ENCODE measurements at regions not wholly inside any gene's neighbourhood (a gene's known extent, or its start where the extent isn't known, plus 50 kb on each side); places are given as distances from the start of the nearest gene placed in this dataset.
"Not testable (repeated sequence)": the region's sequence is repeated elsewhere in the genome, so short reads cannot be mapped to it uniquely, and the experiment has no call there.

- DNase-seq: peak; percentile 14
These were observed 67.0 kb downstream of the CHRNA1 start for GRCh38 chr2:174697255-174697654.

- no peak for DNase-seq
These were observed 69.4 kb downstream of the CHRNA1 start for GRCh38 chr2:174694920-174695319.

- no peak for DNase-seq
These were observed 69.9 kb downstream of the CHRNA1 start for GRCh38 chr2:174694196-174694878.

- DNase-seq: no peak
These were observed 70.9 kb downstream of the CHRNA1 start for GRCh38 chr2:174693344-174693743.

- DNase-seq: no peak
These were observed 71.9 kb downstream of the CHRNA1 start for GRCh38 chr2:174692256-174692919.

DNA sequence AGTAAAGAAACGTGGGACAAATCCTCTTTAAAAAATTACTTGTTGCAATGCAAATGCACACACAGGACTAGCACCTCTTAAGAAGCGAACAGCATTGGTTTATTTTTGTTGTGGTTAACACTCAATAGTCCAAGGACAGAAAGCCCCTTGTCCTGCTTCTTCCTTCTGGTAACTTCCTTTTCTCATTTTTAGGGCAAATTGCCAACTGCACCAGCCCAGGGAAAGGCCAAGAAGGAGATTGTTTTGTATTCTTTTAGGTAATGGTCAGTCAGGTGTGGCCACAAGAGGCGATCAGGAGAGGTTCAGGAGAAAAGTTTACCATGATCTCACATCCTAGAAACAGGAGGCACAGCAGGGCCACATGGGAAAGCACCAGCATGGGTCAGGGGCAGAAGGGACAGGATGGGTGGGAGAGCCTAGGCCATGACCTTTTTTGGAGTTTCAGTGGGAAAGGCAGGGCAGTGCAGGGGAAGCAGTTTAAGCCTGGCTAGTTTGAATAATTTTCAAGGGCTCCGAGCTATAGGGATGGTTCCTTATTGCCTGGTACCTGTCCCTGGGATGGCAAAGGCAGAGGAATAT is 73.0 kb downstream of the CHRNA1 start:
- DNase-seq: no peak

DNA sequence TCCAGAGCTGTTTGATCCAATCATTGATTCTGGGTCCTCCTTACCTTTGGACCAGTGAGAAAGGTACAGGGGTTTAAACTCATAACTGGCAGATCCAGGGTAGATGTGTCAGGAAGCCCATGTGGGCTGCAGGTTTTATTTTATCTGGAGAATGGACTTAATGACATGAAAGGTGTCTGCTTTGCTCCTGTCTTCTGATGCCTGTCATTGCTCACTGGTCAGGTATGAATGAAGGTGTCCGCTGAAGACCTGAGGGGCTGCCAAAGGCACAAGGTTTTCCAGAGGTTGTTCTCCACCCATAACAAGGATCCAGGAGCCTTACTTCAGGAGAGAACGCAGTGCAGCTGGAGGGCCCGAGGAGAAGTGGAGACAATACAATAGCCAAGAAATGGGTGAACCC is 74.2 kb downstream of the CHRNA1 start:
- DNase-seq: no peak

GRCh38 chr2:174688079-174688478 is 76.2 kb downstream of the CHRNA1 start:
- DNase-seq: no peak

GRCh38 chr2:174686430-174686829 is 77.8 kb downstream of the CHRNA1 start:
- DNase-seq: no peak

DNA sequence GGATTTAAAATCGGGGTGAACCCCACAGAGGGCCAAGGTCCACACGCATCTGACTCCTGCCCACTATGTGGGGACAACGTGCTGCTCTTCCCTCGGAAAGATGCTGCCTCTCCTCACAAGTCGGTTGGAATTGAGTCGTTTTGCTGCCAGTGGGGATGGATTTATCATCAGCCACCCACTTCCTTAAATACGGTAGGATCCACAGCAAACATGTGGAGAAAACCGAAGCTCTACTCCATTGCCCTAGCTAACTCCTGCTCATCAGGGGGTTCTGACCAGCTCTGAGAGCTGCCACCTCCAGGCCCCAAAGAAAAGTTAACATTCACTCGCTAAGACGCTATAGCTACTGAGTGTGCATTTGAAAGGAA is 80.9 kb downstream of the CHRNA1 start:
- no peak for DNase-seq

DNA sequence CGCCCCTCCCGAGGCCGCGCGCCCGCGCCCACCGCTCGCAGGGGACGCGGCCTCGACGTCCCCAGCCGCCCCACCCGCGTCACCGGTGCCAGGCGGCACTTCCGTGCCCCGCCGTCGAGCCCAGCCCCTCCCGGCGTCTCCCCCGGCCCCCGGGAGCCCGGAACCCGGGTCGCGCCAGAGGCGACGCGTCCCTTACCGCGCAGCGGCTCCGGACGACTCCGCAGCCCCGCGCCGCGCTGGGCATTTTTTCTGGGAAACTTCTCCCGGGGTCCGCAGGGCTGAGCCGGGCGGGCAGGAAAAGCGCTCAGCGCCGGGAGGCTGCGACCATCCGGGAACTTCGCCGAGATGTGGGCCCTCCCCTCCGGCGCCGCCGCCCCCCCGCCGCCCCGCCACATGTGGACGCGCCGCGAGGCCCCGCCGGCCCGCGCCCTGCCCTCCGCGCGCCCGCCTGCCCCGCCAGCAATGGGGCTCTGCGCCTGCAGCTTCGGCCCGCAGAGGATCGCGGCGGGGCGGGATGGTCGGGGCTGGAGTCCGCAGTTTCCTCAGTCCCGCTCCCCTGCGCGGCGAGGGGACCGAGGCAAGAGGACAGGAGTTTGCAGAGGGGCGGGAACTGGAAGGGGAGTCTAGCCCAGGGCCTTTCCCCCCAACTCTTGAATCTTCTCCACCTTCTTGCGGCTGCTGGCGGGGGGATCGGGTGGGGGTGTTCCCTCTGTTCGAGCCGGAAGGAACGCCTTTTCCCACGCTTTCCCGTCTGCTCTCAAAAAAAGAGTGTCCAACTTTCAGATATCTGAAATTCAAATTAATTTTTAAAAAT is 81.5 kb downstream of the CHRNA1 start:
- no peak for DNase-seq

GRCh38 chr2:174682007-174682577 is 82.2 kb downstream of the CHRNA1 start:
- DNase-seq: no peak

- no peak for DNase-seq
These were observed 82.9 kb downstream of the CHRNA1 start for GRCh38 chr2:174681099-174682006.

GRCh38 chr2:174680221-174680620 is 82.6 kb upstream of the WIPF1 start:
- no peak for DNase-seq

- DNase-seq: no peak
These were observed 80.8 kb upstream of the WIPF1 start for GRCh38 chr2:174678395-174678794.

- no peak for DNase-seq
These were observed 78.0 kb upstream of the WIPF1 start for GRCh38 chr2:174675615-174676014.

DNA sequence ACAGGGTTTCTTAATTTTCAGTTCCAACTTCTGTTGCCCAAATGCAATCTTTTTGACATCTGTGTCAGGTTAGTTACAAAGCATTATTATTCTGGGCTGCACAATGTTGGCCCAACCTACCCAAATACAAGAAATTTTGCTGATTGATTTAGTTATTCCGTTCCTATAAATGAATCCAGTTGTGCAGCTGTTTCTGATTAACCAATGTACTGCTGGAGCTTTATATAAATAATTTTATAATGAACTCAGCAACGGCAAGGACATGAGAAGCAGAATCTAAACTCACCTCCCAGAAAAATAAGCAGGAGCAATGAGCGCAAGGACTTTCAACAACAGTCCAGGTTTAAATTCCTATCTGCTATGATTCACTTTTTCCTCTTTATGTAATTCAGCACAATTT is 76.3 kb upstream of the WIPF1 start:
- no peak for DNase-seq

- no peak for DNase-seq
These were observed 75.8 kb upstream of the WIPF1 start for GRCh38 chr2:174673440-174673839.

- DNase-seq: not testable (repeated sequence)
These were observed 73.9 kb upstream of the WIPF1 start for GRCh38 chr2:174671532-174671931.

DNA sequence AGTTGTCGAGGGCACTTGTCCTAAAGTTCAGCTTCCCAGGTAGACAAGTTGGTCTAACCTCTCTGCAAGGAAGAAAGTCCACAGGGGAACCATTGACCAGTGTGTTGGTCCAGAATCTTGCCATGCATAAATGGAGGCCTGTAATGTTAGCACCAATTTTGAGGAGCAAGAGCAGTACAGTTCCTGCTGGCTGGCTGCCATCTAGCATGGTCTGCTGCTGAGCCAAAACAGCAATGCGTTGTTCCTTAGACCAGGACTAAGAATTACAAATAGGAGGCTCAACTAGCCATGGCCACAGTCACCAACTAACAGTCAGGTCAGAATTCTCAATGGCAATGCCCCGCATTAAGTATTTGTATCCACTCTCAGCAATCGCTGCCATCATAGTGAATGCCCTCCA is 72.8 kb upstream of the WIPF1 start:
- no peak for DNase-seq

DNA sequence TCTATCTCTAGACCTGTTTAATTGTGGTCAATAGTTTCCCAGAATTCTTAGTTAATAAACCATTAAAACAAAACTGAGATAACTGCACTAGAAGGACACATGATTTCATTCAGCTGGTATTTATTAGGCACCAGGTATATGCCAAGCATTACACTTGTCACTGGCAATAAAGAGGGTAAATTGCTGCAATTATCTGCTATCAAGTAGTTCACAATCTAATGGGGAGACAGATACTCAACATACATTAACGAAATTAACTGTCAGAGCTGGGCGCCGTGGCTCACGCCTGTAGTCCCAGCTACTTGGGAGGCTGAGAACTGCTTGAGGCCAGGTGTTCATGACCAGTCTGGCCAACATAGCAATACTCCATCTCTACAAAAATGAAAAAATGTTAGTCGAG is 71.7 kb upstream of the WIPF1 start:
- no peak for DNase-seq

DNA sequence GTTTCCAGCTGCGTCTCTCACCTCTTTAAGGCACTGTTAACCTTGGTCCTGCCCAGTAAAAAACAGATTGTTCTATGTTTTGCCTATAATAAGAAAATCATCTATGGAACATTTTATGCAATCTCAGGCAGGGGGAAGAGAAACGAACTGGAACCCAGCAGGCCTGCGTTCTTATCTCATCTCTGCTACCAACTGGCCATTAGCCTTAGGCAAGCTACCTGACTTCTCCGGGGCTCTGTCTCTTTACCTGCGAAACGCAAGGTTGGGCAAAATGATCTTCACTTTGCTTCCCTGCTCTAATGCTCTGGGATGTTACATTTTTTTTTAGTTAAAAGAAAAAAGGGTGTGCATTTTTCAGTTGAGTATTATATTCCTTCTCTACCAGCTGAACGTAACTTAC is 70.5 kb upstream of the WIPF1 start:
- no peak for DNase-seq
